ENCODE measurements at regions not wholly inside any gene's neighbourhood (a gene's known extent, or its start where the extent isn't known, plus 50 kb on each side); places are given as distances from the start of the nearest gene placed in this dataset.
"Not testable (repeated sequence)": the region's sequence is repeated elsewhere in the genome, so short reads cannot be mapped to it uniquely, and the experiment has no call there.

DNA sequence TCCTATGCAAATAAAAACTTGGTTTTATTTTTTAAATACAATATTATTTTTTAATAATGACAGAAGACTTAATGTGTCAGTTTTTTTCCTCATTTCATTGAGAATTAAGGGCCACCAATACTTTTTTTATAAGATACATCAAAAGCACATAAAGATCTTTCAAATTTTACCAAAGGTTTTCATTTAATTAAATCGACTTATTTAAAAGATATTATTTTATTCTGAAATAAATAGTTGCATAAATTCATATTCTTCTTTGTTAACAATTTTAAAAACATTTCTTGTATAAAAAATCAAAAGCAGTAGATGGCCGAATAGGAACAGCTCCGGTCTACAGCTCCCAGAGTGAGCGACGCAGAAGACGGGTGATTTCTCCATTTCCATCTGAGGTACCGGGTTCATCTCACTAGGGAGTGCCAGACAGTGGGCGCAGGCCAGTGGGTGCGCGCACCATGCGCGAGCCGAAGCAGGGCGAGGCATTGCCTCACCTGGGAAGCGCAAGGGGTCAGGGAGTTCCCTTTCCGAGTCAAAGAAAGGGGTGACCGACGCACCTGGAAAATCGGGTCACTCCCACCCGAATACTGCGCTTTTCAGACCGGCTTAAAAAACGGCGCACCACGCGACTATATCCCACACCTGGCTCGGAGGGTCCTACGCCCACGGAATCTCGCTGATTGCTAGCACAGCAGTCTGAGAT, 374.6 kb upstream of the NPVF start:
- TF ChIP-seq POLR2A (IDR thresholded peaks at IDR 0.05; ENCODE audit: low read length); GATA1 (IDR thresholded peaks at IDR 0.05; ENCODE audit: low read depth, low read length): not testable (repeated sequence)

Measured in erythroblast (primary cell).